Endothelial cell of umbilical vein (primary cell): ENCODE measurements at regions not wholly inside any gene's neighbourhood (a gene's known extent, or its start where the extent isn't known, plus 50 kb on each side); places are given as distances from the start of the nearest gene placed in this dataset.

ENCODE experiments used
- BruUV-seq: library from RNA; stranded (reverse); fragments of 400-500 nt; replicated peaks from 2 replicates; lab custom pipeline; 2021; lab: Mats Ljungman, UMichigan
- CTCF ChIA-PET: fragments of 300-600, 350-600 bp; sonication (Branson Sonifier 250); formaldehyde crosslinking; loops from one replicate; lab custom pipeline; 2021; ENCODE audit warnings: antibody characterized with exemption, inconsistent platforms; lab: Charles Lee
- POLR2A ChIA-PET: fragments of 300-600, 350-600 bp; sonication (Branson Sonifier 250); formaldehyde crosslinking; loops from one replicate; lab custom pipeline; 2021; ENCODE audit warnings: antibody characterized with exemption, inconsistent platforms; lab: Charles Lee
- DNase-seq: peaks from one replicate; pipeline ENCODE4 v3.0.0-alpha.2; 2011; ENCODE audit warnings: low read depth, low spot score
- FAIRE-seq: peaks from 2 replicates; lab custom pipeline; 2011; peaks lifted over from hg19 to GRCh38; lab: Jason Lieb, UNC
- H2AFZ ChIP-seq: 2 replicates; pipeline ENCODE4 v1.6.0; 2012; ENCODE audit warnings: low read depth, low read length, control low read depth, inconsistent platforms
- H3K27ac ChIP-seq: 2 replicates; pipeline ENCODE4 v1.5.1; 2011; ENCODE audit warnings: low read depth, mild to moderate bottlenecking, control low read depth, low read length, moderate library complexity; ENCODE audit not compliant: insufficient read depth
- H3K27me3 ChIP-seq, 2 experiments: 2 replicates each; pipeline versions ENCODE4 v1.6.0 to v1.6.1; 2011; ENCODE audit warnings: low read length in 2 of 2, mixed read lengths in 1 of 2; ENCODE audit not compliant: control insufficient read depth in 2 of 2, insufficient read depth in 2 of 2
- H3K36me3 ChIP-seq, 2 experiments: 2 replicates in 1 of 2; 3 replicates in 1 of 2; pipeline ENCODE4 v1.5.1; 2011; ENCODE audit warnings: low read length in 2 of 2, mild to moderate bottlenecking in 1 of 2, moderate library complexity in 1 of 2; ENCODE audit not compliant: control insufficient read depth in 2 of 2, insufficient read depth in 2 of 2; ENCODE audit errors: extremely low read depth in 1 of 2
- H3K4me1 ChIP-seq: 3 replicates; pipeline ENCODE4 v1.5.1; 2011; ENCODE audit warnings: mild to moderate bottlenecking, low read length; ENCODE audit not compliant: control insufficient read depth, insufficient read depth; ENCODE audit errors: extremely low read depth
- H3K4me2 ChIP-seq: 2 replicates; pipeline ENCODE4 v1.6.1; 2011; ENCODE audit warnings: low read length, control low read depth, mixed read lengths; ENCODE audit not compliant: insufficient read depth
- H3K4me3 ChIP-seq, 3 experiments: fragments of 200-600 bp in 1 of 3; sonication (generic), shearing (Covaris generic) in 1 of 3; replicated peaks in 1 of 3; 2 replicates each; pipeline ENCODE4 v1.5.1; 2011 to 2016; ENCODE audit warnings: control low read depth in 3 of 3, low read length in 3 of 3, mild to moderate bottlenecking in 2 of 3, inconsistent platforms in 1 of 3, low read depth in 1 of 3, moderate library complexity in 1 of 3; ENCODE audit not compliant: insufficient read depth in 1 of 3
- H3K79me2 ChIP-seq: 2 replicates; pipeline ENCODE4 v1.6.0; 2012; ENCODE audit warnings: low read length, inconsistent platforms; ENCODE audit not compliant: control insufficient read depth, insufficient read depth
- H3K9ac ChIP-seq: replicated peaks from 2 replicates; pipeline ENCODE3; 2011; ENCODE audit warnings: low read length, control low read depth; ENCODE audit not compliant: insufficient read depth; ENCODE audit errors: extremely low read depth
- H3K9me1 ChIP-seq: replicated peaks from 3 replicates; pipeline ENCODE4 v1.6.0; 2011; ENCODE audit warnings: mild to moderate bottlenecking, low read length; ENCODE audit not compliant: control insufficient read depth, insufficient read depth; ENCODE audit errors: extremely low read depth
- H3K9me3 ChIP-seq: replicated peaks from 2 replicates; pipeline ENCODE4 v1.5.1; 2012; ENCODE audit warnings: low read length, inconsistent platforms; ENCODE audit not compliant: control insufficient read depth, insufficient read depth
- H4K20me1 ChIP-seq: replicated peaks from 2 replicates; pipeline ENCODE3; 2011; ENCODE audit warnings: mild to moderate bottlenecking, low read length; ENCODE audit not compliant: control insufficient read depth, insufficient read depth; ENCODE audit errors: extremely low read depth
- CTCF ChIP-seq, 2 donors: IDR thresholded peaks; 1 replicate in 1 of 2; 2 replicates in 1 of 2; pipeline ENCODE4 v1.5.1; 2011; ENCODE audit warnings: low read length in 2 of 2, mild to moderate bottlenecking in 2 of 2, moderate library complexity in 2 of 2, control low read depth in 1 of 2, inconsistent platforms in 1 of 2, low read depth in 1 of 2; ENCODE audit not compliant: insufficient read depth in 1 of 2; ENCODE audit errors: extremely low read depth in 1 of 2
- EZH2 ChIP-seq: IDR thresholded peaks from 2 replicates; pipeline ENCODE4 v1.6.1; 2012; ENCODE audit warnings: borderline replicate concordance, low read depth, mild to moderate bottlenecking, moderate library complexity, low read length, inconsistent platforms; ENCODE audit not compliant: severe bottlenecking
- FOS ChIP-seq: IDR thresholded peaks from 2 replicates; pipeline ENCODE4 v1.6.1; 2011; ENCODE audit warnings: mild to moderate bottlenecking, low read length, moderate library complexity, borderline replicate concordance; ENCODE audit not compliant: insufficient read depth
- MAX ChIP-seq: IDR thresholded peaks from 2 replicates; pipeline ENCODE4 v1.6.1; 2011; ENCODE audit not compliant: insufficient read depth, insufficient read length
- MYC ChIP-seq: IDR thresholded peaks from one replicate; pipeline ENCODE4 v1.6.1; 2011; ENCODE audit warnings: mild to moderate bottlenecking, low read depth, low read length
- POLR2A ChIP-seq: IDR thresholded peaks from 2 replicates; pipeline ENCODE4 v1.6.1; 2012; ENCODE audit warnings: low read depth, mild to moderate bottlenecking, control low read depth, low read length
- POLR2AphosphoS5 ChIP-seq: IDR thresholded peaks from 2 replicates; pipeline ENCODE4 v1.6.1; 2012; ENCODE audit warnings: low read depth, mild to moderate bottlenecking, control low read depth, low read length, moderate library complexity; ENCODE audit not compliant: insufficient read depth
- dilution Hi-C: fragments of 300-500 bp; cut with MboI; formaldehyde crosslinking; loops from one replicate; pipeline ENCODE4 v1.15.0; 2019; ENCODE audit warnings: low sequenced_read_pairs; ENCODE audit not compliant: extremely low pct_ligation_motif_present
- intact Hi-C: fragments of 100-400 bp; cut with micrococcal nuclease; formaldehyde crosslinking; loops from one replicate; pipeline ENCODE4 v1.10.0; 2022

- dilution Hi-C loops (no loop called here), intact Hi-C loops (no loop called here)
- DNase-seq (no peak), FAIRE-seq (no peak)
- no peak overlapping the region for H3K9ac ChIP-seq
- no peak for TF ChIP-seq FOS
- no peak for TF ChIP-seq POLR2A
- TF ChIP-seq POLR2AphosphoS5 = no peak
- TF ChIP-seq CTCF (IDR thresholded peaks at IDR 0.05; ENCODE audit: extremely low read depth in 1 of 2, insufficient read depth in 1 of 2, low read depth in 1 of 2, low read length in 2 of 2) = no peak
- TF ChIP-seq MAX = no peak
- TF ChIP-seq MYC = no peak
- no peak for TF ChIP-seq EZH2
- BruUV-seq = no TSS peak
- H3K27ac ChIP-seq = no peak overlapping the region
- H3K27me3 ChIP-seq = no peaks in the 10 kb centered on the region
- no peaks in the 10 kb centered on the region for H3K4me1 ChIP-seq
- no peaks in the 10 kb centered on the region for H3K36me3 ChIP-seq
- no peaks in the 10 kb centered on the region for H3K79me2 ChIP-seq
- H2AFZ ChIP-seq = no peak overlapping the region
- no peaks in the 10 kb centered on the region for H3K9me3 ChIP-seq
- H3K4me3 ChIP-seq = no peak overlapping the region
- no peak overlapping the region for H3K4me2 ChIP-seq
- no peaks in the 10 kb centered on the region for H4K20me1 ChIP-seq
- CTCF ChIA-PET = no interaction called here
- no peaks in the 10 kb centered on the region for H3K9me1 ChIP-seq
- POLR2A ChIA-PET = no interaction called here
Observed at GRCh38 chr14:47790477-47790876, 115.1 kb upstream of the MDGA2 start.

- H2AFZ ChIP-seq = no peak overlapping the region
- no peaks in the 10 kb centered on the region for H3K36me3 ChIP-seq
- H3K27ac ChIP-seq = no peak overlapping the region
- H3K9ac ChIP-seq = no peak overlapping the region
- dilution Hi-C loops = no loop called here
- POLR2A ChIA-PET = no interaction called here
- no peak overlapping the region for H3K4me3 ChIP-seq
- no TSS peak for BruUV-seq
- no peaks in the 10 kb centered on the region for H3K9me3 ChIP-seq
- H4K20me1 ChIP-seq = no peaks in the 10 kb centered on the region
- H3K79me2 ChIP-seq = no peaks in the 10 kb centered on the region
- TF ChIP-seq EZH2 = no peak
- no peak for TF ChIP-seq MAX
- CTCF ChIA-PET = no interaction called here
- intact Hi-C loops = no loop called here
- DNase-seq = no peak
- no peaks in the 10 kb centered on the region for H3K9me1 ChIP-seq
- no peaks in the 10 kb centered on the region for H3K4me1 ChIP-seq
- no peak overlapping the region for H3K4me2 ChIP-seq
- no peak for FAIRE-seq
- H3K27me3 ChIP-seq = no peaks in the 10 kb centered on the region
Observed at GRCh38 chr14:47785058-47785457, 109.7 kb upstream of the MDGA2 start.
